IMR-90 (cell line): ENCODE measurements at regions not wholly inside any gene's neighbourhood (a gene's known extent, or its start where the extent isn't known, plus 50 kb on each side); places are given as distances from the start of the nearest gene placed in this dataset.

Experiments used
- ATAC-seq: fragments of 200-7000 bp; cut with Tn5 transposase; 2 replicates; pipeline ENCODE4 v1.9.1; 2020; ENCODE audit warnings: low read depth, mild to moderate bottlenecking, moderate library complexity
- BruUV-seq: library from RNA; stranded (reverse); fragments of 400-500 nt; replicated peaks from 2 replicates; lab custom pipeline; 2021; lab: Mats Ljungman, UMichigan
- CTCF ChIA-PET: fragments of 300-600 bp; formaldehyde crosslinking; extraction: SDS; loops from one replicate; lab custom pipeline; 2021; ENCODE audit warnings: antibody characterized with exemption; lab: Yijun Ruan, JAX
- POLR2A ChIA-PET: fragments of 300-600 bp; sonication (Branson Sonifier 250); formaldehyde crosslinking; loops from one replicate; lab custom pipeline; 2022; ENCODE audit warnings: antibody characterized with exemption; ENCODE audit not compliant: unreplicated experiment; lab: Charles Lee
- DNase-seq: peaks from one replicate; pipeline ENCODE4 v3.0.0; 2013
- H2AFZ ChIP-seq: replicated peaks from 2 replicates; pipeline ENCODE3; 2013; ENCODE audit warnings: low read length, mild to moderate bottlenecking; ENCODE audit not compliant: poor library complexity
- H2AK5ac ChIP-seq: 2 replicates; pipeline ENCODE4 v1.6.1; 2013; ENCODE audit warnings: low read depth, low read length, inconsistent platforms
- H2AK9ac ChIP-seq: replicated peaks from 2 replicates; pipeline ENCODE3; 2013; ENCODE audit warnings: mild to moderate bottlenecking, low read depth, low read length, moderate library complexity; ENCODE audit not compliant: poor library complexity
- H2BK120ac ChIP-seq: 2 replicates; pipeline ENCODE4 v1.6.1; 2013; ENCODE audit warnings: low read depth, low read length, inconsistent platforms
- H2BK15ac ChIP-seq: 3 replicates; pipeline ENCODE4 v1.6.1; 2013; ENCODE audit warnings: low read depth, low read length, inconsistent platforms
- H2BK20ac ChIP-seq: 2 replicates; pipeline ENCODE4 v1.6.1; 2013; ENCODE audit warnings: low read depth, mild to moderate bottlenecking, inconsistent platforms, low read length, moderate library complexity
- H2BK5ac ChIP-seq: 2 replicates; pipeline ENCODE4 v1.6.1; 2013; ENCODE audit warnings: mild to moderate bottlenecking, low read depth, low read length, inconsistent platforms; ENCODE audit not compliant: poor library complexity, severe bottlenecking
- H3K14ac ChIP-seq: replicated peaks from 2 replicates; pipeline ENCODE4 v1.6.1; 2013; ENCODE audit warnings: low read depth, low read length, inconsistent platforms
- H3K18ac ChIP-seq: 2 replicates; pipeline ENCODE4 v1.6.1; 2013; ENCODE audit warnings: low read depth, low read length, control low read depth
- H3K23ac ChIP-seq: 2 replicates; pipeline ENCODE4 v1.6.1; 2013; ENCODE audit warnings: low read depth, low read length, inconsistent platforms
- H3K27ac ChIP-seq: 2 replicates; pipeline ENCODE4 v1.5.1; 2013; ENCODE audit warnings: mild to moderate bottlenecking, control low read depth, low read length; ENCODE audit not compliant: insufficient read depth
- H3K27me3 ChIP-seq: 2 replicates; pipeline ENCODE4 v1.6.1; 2013; ENCODE audit warnings: low read length; ENCODE audit not compliant: control insufficient read depth, insufficient read depth
- H3K36me3 ChIP-seq: 2 replicates; pipeline ENCODE4 v1.6.1; 2013; ENCODE audit warnings: low read length, mixed read lengths; ENCODE audit not compliant: control insufficient read depth, insufficient read depth
- H3K4ac ChIP-seq: 2 replicates; pipeline ENCODE4 v1.6.1; 2013; ENCODE audit warnings: low read depth, low read length, inconsistent platforms
- H3K4me1 ChIP-seq: 2 replicates; pipeline ENCODE4 v1.6.1; 2013; ENCODE audit warnings: low read length, mixed read lengths; ENCODE audit not compliant: control insufficient read depth, insufficient read depth
- H3K4me2 ChIP-seq: 2 replicates; pipeline ENCODE4 v1.6.1; 2013; ENCODE audit warnings: low read depth, mild to moderate bottlenecking, control low read depth, low read length, moderate library complexity
- H3K4me3 ChIP-seq: 2 replicates; pipeline ENCODE4 v1.5.1; 2013; ENCODE audit warnings: low read depth, mild to moderate bottlenecking, control low read depth, low read length, moderate library complexity; ENCODE audit not compliant: insufficient read depth
- H3K56ac ChIP-seq: 2 replicates; pipeline ENCODE4 v1.6.1; 2013; ENCODE audit warnings: low read length, inconsistent platforms; ENCODE audit not compliant: insufficient read depth; ENCODE audit errors: extremely low read depth
- H3K79me1 ChIP-seq, 2 experiments: 2 replicates each; pipeline ENCODE4 v1.6.1; 2013; ENCODE audit warnings: low read length in 2 of 2, inconsistent platforms in 1 of 2, low read depth in 1 of 2
- H3K9ac ChIP-seq: 2 replicates; pipeline ENCODE4 v1.6.1; 2013; ENCODE audit warnings: low read depth, low read length, control low read depth
- H3K9me1 ChIP-seq: 2 replicates; pipeline ENCODE4 v1.6.1; 2013; ENCODE audit warnings: low read length, inconsistent platforms; ENCODE audit not compliant: insufficient read depth
- H3K9me3 ChIP-seq: 2 replicates; pipeline ENCODE4 v1.6.1; 2013; ENCODE audit warnings: low read length; ENCODE audit not compliant: control insufficient read depth, insufficient read depth
- H4K20me1 ChIP-seq: 2 replicates; pipeline ENCODE4 v1.6.1; 2013; ENCODE audit warnings: low read length, inconsistent platforms; ENCODE audit not compliant: insufficient read depth
- H4K5ac ChIP-seq: 2 replicates; pipeline ENCODE4 v1.6.1; 2013; ENCODE audit warnings: mild to moderate bottlenecking, low read depth, low read length, control low read depth
- H4K8ac ChIP-seq, 2 experiments: 2 replicates each; pipeline ENCODE4 v1.6.1; 2013; ENCODE audit warnings: low read depth in 2 of 2, low read length in 2 of 2, control low read depth in 1 of 2, inconsistent platforms in 1 of 2
- H4K91ac ChIP-seq: 2 replicates; pipeline ENCODE4 v1.6.1; 2013; ENCODE audit warnings: low read depth, low read length, inconsistent platforms; ENCODE audit not compliant: insufficient read depth
- BHLHE40 ChIP-seq: fragments of 150-350 bp; IDR thresholded peaks from 2 replicates; pipeline ENCODE4 v1.6.1; 2016; ENCODE audit warnings: mild to moderate bottlenecking, low read depth, low read length
- CEBPB ChIP-seq: IDR thresholded peaks from 2 replicates; pipeline ENCODE4 v1.6.1; 2012; ENCODE audit warnings: low read depth, low read length, improper control_type of control experiment
- CHD1 ChIP-seq: IDR thresholded peaks from 2 replicates; pipeline ENCODE4 v1.6.1; 2012; ENCODE audit warnings: low read depth, low read length, improper control_type of control experiment
- FOS ChIP-seq: fragments of 150-350 bp; IDR thresholded peaks from 2 replicates; pipeline ENCODE4 v1.6.1; 2016; ENCODE audit warnings: low read depth, low read length
- MAFK ChIP-seq: IDR thresholded peaks from 2 replicates; pipeline ENCODE4 v1.6.1; 2012; ENCODE audit warnings: low read depth, low read length, improper control_type of control experiment
- MAZ ChIP-seq: IDR thresholded peaks from 2 replicates; pipeline ENCODE4 v1.6.1; 2012; ENCODE audit warnings: low read depth, mild to moderate bottlenecking, low read length, improper control_type of control experiment, moderate library complexity, borderline replicate concordance
- MXI1 ChIP-seq: IDR thresholded peaks from 2 replicates; pipeline ENCODE4 v1.6.1; 2012; ENCODE audit warnings: low read depth, mild to moderate bottlenecking, low read length, moderate library complexity, borderline replicate concordance
- NFE2L2 ChIP-seq: fragments of 150-350 bp; IDR thresholded peaks from 2 replicates; pipeline ENCODE4 v1.6.1; 2016; ENCODE audit warnings: low read depth, mild to moderate bottlenecking, low read length
- POLR2A ChIP-seq: IDR thresholded peaks from 2 replicates; pipeline ENCODE4 v1.6.1; 2012; ENCODE audit warnings: mild to moderate bottlenecking, low read depth, low read length
- RAD21 ChIP-seq: IDR thresholded peaks from 2 replicates; pipeline ENCODE4 v1.6.1; 2012; ENCODE audit warnings: low read length, improper control_type of control experiment
- RCOR1 ChIP-seq: IDR thresholded peaks from 2 replicates; pipeline ENCODE4 v1.6.1; 2012; ENCODE audit warnings: mild to moderate bottlenecking, low read length, improper control_type of control experiment; ENCODE audit not compliant: insufficient replicate concordance
- RFX5 ChIP-seq: IDR thresholded peaks from 2 replicates; pipeline ENCODE4 v1.8.0; 2012; ENCODE audit warnings: low read depth, mild to moderate bottlenecking, low read length, moderate library complexity
- SMC3 ChIP-seq: fragments of 150-350 bp; IDR thresholded peaks from 2 replicates; pipeline ENCODE4 v1.6.1; 2016; ENCODE audit warnings: low read depth, mild to moderate bottlenecking, antibody characterized with exemption, low read length, moderate library complexity
- WGBS, 2 experiments: methylation state at CpG; one replicate each; pipeline versions ENCODE4 v1.1.5 to v1.1.7; 2013; ENCODE audit warnings: missing lambda C conversion rate in 2 of 2; ENCODE audit not compliant: insufficient read length in 1 of 2; ENCODE audit errors: extremely low coverage in 2 of 2; 5-methylcytosine and 5-hydroxymethylcytosine counted together
- dilution Hi-C: fragments of 300-500 bp; cut with HindIII; formaldehyde crosslinking; loops from one replicate; pipeline ENCODE4 v1.14.3; 2018; ENCODE audit warnings: low sequenced_read_pairs; ENCODE audit not compliant: unreplicated experiment
- in situ Hi-C: fragments of 300-500 bp; cut with MboI; formaldehyde crosslinking; loops from 3 replicates; pipeline ENCODE4 v1.14.3; 2019; ENCODE audit warnings: low sequenced_read_pairs, inconsistent platforms, mixed read lengths
- intact Hi-C: fragments of 100-400 bp; cut with micrococcal nuclease; formaldehyde crosslinking; loops from 2 replicates; pipeline ENCODE4 v1.10.0; 2022
- TF ChIP-seq, protein P1 (sequence below): fragments of 150-350 bp; IDR thresholded peaks from 2 replicates; pipeline ENCODE4 v1.6.1; 2017; ENCODE audit warnings: mild to moderate bottlenecking, antibody characterized with exemption, low read length, low read depth
- TF ChIP-seq, protein P2 (sequence below): conservative IDR thresholded peaks from 2 replicates; pipeline ENCODE4 v1.5.1; 2012; ENCODE audit warnings: mild to moderate bottlenecking, low read depth, low read length, improper control_type of control experiment
- TF ChIP-seq, protein P3 (sequence below): fragments of 150-350 bp; IDR thresholded peaks from 2 replicates; pipeline ENCODE4 v1.6.1; 2016; ENCODE audit warnings: low read depth, mild to moderate bottlenecking, low read length, moderate library complexity, borderline replicate concordance

DNA sequence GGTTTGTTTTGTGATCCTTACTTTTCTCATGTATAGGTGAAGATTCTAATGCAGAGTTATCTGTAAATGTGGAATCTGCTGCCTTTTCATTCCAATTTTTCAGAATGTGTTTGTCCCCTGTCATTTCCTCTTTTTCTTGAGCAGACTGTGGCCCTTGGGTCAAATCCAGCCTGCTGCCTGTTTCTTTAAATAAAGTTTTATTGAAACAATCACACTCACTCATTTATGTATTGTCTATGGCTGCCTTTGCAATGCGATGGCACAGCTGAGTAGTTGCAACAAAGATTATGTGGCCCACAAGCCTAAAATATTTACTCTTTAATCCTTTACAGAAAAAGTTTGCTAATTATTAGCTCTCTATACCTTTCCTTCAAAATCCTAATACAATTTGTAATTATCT is 116.3 kb upstream of the NPHP3 start:
- intact Hi-C loops (no loop called here), in situ Hi-C loops (no loop called here), dilution Hi-C loops (no loop called here)
- H3K23ac ChIP-seq, result no peak overlapping the region
- no TSS peak for BruUV-seq
- H3K4me2 ChIP-seq, result no peak overlapping the region
- H3K4me3 ChIP-seq, result no peak overlapping the region
- no peak overlapping the region for H2BK120ac ChIP-seq
- no peaks in the 10 kb centered on the region for H3K36me3 ChIP-seq
- WGBS, 2 experiments, result no CpG with 5 or more reads among the region's 1 CpG
- no peaks in the 10 kb centered on the region; the same call in 1 of the 2 replicates for H3K27me3 ChIP-seq
- no peaks in the 10 kb centered on the region for H3K9me3 ChIP-seq
- ATAC-seq (no peak), DNase-seq (no peak)
- H4K8ac ChIP-seq, result no peak overlapping the region
- H2BK20ac ChIP-seq, result no peak overlapping the region
- H4K20me1 ChIP-seq, result no peaks in the 10 kb centered on the region
- H2AK9ac ChIP-seq, result no peak overlapping the region
- H3K9ac ChIP-seq, result no peak overlapping the region
- H3K18ac ChIP-seq, result no peak overlapping the region
- H3K4me1 ChIP-seq, result no peaks in the 10 kb centered on the region
- no peak overlapping the region for H2AK5ac ChIP-seq
- no peak overlapping the region for H2AFZ ChIP-seq
- H3K27ac ChIP-seq, result no peak overlapping the region
- no peak overlapping the region for H2BK15ac ChIP-seq
- no peak overlapping the region for H2BK5ac ChIP-seq
- TF ChIP-seq POLR2A (no peak), RFX5 (no peak), MAFK (no peak), SMC3 (no peak), CEBPB (no peak), BHLHE40 (no peak), NFE2L2 (no peak), RCOR1 (no peak), MXI1 (no peak), MAZ (no peak), CHD1 (no peak), FOS (no peak), RAD21 (no peak)
- TF ChIP-seq, protein P1, sequence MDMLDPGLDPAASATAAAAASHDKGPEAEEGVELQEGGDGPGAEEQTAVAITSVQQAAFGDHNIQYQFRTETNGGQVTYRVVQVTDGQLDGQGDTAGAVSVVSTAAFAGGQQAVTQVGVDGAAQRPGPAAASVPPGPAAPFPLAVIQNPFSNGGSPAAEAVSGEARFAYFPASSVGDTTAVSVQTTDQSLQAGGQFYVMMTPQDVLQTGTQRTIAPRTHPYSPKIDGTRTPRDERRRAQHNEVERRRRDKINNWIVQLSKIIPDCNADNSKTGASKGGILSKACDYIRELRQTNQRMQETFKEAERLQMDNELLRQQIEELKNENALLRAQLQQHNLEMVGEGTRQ, result no peak
- TF ChIP-seq, protein P2, sequence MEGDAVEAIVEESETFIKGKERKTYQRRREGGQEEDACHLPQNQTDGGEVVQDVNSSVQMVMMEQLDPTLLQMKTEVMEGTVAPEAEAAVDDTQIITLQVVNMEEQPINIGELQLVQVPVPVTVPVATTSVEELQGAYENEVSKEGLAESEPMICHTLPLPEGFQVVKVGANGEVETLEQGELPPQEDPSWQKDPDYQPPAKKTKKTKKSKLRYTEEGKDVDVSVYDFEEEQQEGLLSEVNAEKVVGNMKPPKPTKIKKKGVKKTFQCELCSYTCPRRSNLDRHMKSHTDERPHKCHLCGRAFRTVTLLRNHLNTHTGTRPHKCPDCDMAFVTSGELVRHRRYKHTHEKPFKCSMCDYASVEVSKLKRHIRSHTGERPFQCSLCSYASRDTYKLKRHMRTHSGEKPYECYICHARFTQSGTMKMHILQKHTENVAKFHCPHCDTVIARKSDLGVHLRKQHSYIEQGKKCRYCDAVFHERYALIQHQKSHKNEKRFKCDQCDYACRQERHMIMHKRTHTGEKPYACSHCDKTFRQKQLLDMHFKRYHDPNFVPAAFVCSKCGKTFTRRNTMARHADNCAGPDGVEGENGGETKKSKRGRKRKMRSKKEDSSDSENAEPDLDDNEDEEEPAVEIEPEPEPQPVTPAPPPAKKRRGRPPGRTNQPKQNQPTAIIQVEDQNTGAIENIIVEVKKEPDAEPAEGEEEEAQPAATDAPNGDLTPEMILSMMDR, result no peak
- TF ChIP-seq, protein P3, sequence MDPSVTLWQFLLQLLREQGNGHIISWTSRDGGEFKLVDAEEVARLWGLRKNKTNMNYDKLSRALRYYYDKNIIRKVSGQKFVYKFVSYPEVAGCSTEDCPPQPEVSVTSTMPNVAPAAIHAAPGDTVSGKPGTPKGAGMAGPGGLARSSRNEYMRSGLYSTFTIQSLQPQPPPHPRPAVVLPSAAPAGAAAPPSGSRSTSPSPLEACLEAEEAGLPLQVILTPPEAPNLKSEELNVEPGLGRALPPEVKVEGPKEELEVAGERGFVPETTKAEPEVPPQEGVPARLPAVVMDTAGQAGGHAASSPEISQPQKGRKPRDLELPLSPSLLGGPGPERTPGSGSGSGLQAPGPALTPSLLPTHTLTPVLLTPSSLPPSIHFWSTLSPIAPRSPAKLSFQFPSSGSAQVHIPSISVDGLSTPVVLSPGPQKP, result no peak
- H4K5ac ChIP-seq, result no peak overlapping the region
- H3K9me1 ChIP-seq, result no peaks in the 10 kb centered on the region
- POLR2A ChIA-PET, result no interaction called here
- H3K79me1 ChIP-seq, result no peaks in the 10 kb centered on the region
- CTCF ChIA-PET, result interaction anchor here (0.6 kb wide), 1 partner anchor 11 kb away, joined by 6 read pairs; no protein-coding TSS in a partner anchor
- no peak overlapping the region for H3K56ac ChIP-seq
- no peak overlapping the region for H3K14ac ChIP-seq
- H4K91ac ChIP-seq, result no peak overlapping the region
- H3K4ac ChIP-seq, result no peak overlapping the region
